HL-60 (cell line): ENCODE measurements at regions not wholly inside any gene's neighbourhood (a gene's known extent, or its start where the extent isn't known, plus 50 kb on each side); places are given as distances from the start of the nearest gene placed in this dataset.

Source experiments
- DNase-seq, 2 experiments: peaks; one replicate each; pipeline ENCODE4 v3.0.0-alpha.2; 2010 to 2020; ENCODE audit warnings: low read depth in 1 of 2, low spot score in 1 of 2
- H3K27ac ChIP-seq: fragments of 250-450 bp; sonication (Bioruptor Pico); replicated peaks from 2 replicates; pipeline ENCODE4 v1.5.1; 2020; ENCODE audit warnings: mild to moderate bottlenecking, moderate library complexity
- H3K27me3 ChIP-seq: fragments of 250-450 bp; sonication (Bioruptor Pico); 2 replicates; pipeline ENCODE4 v1.5.1; 2021; ENCODE audit warnings: mild to moderate bottlenecking, moderate library complexity; ENCODE audit not compliant: insufficient read depth, poor library complexity, severe bottlenecking
- H3K4me3 ChIP-seq: replicated peaks from 2 replicates; pipeline ENCODE4 v1.5.1; 2011; ENCODE audit warnings: mild to moderate bottlenecking, control low read depth, low read length; ENCODE audit not compliant: insufficient read depth
- GABPA ChIP-seq: IDR thresholded peaks from 2 replicates; pipeline ENCODE4 v1.6.1; 2012; ENCODE audit warnings: low read depth
- POLR2AphosphoS5 ChIP-seq: IDR thresholded peaks from 2 replicates; pipeline ENCODE4 v1.6.1; 2012; ENCODE audit warnings: low read depth
- SPI1 ChIP-seq: IDR thresholded peaks from 2 replicates; pipeline ENCODE4 v1.6.1; 2012; ENCODE audit warnings: low read depth, mild to moderate bottlenecking, borderline replicate concordance
- TF ChIP-seq, protein P1 (sequence below): IDR thresholded peaks from one replicate; pipeline ENCODE4 v1.5.1; 2011; ENCODE audit warnings: low read length, control low read depth, inconsistent platforms; ENCODE audit not compliant: insufficient read depth
- TF ChIP-seq, protein P2 (sequence below): IDR thresholded peaks from 2 replicates; pipeline ENCODE4 v1.6.1; 2012; ENCODE audit warnings: low read depth; ENCODE audit not compliant: insufficient replicate concordance

DNA sequence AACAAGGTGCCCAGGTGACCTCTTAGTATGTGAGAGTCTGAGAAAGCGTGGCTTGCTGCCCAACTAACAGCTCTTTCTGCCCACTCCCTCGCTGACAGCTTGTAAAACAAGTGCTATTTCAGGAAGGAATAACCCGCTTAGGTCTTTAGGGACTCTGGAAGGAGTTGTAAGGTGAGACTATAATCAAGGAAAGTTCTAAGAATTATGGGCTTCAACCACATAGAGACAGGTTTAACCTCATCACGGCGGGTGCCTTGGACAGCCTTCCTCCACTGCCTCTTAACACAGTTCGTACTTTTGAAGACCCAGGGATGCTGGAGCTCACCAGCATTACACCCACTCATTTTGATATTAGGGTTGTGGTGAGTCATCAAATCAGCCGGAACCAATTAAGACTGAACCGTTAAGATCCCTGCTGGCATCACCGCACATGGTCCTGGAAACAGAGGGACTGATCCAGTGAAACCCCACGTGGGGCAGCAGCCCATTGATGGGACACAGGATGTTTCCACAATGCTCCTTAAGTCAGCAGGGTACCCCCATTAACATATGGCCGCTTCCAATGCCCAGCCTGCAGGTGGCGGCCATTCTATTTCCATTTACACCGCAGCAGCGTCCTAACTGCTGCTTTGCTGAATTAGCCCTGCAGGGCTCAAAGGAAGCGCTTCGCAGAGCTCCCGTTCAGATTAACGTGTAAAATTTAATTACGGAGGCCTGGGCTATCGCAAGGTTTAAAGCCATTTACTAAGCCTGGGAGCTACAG is 176.6 kb upstream of the SDK2 start:
- peaks cover 9% of the 10 kb centered on the region for H3K27me3 ChIP-seq
- no peak overlapping the region for H3K27ac ChIP-seq
- no peak overlapping the region for H3K4me3 ChIP-seq
- peak in 1 of 2 experiments; percentile 27 for DNase-seq
- TF ChIP-seq, protein P1, sequence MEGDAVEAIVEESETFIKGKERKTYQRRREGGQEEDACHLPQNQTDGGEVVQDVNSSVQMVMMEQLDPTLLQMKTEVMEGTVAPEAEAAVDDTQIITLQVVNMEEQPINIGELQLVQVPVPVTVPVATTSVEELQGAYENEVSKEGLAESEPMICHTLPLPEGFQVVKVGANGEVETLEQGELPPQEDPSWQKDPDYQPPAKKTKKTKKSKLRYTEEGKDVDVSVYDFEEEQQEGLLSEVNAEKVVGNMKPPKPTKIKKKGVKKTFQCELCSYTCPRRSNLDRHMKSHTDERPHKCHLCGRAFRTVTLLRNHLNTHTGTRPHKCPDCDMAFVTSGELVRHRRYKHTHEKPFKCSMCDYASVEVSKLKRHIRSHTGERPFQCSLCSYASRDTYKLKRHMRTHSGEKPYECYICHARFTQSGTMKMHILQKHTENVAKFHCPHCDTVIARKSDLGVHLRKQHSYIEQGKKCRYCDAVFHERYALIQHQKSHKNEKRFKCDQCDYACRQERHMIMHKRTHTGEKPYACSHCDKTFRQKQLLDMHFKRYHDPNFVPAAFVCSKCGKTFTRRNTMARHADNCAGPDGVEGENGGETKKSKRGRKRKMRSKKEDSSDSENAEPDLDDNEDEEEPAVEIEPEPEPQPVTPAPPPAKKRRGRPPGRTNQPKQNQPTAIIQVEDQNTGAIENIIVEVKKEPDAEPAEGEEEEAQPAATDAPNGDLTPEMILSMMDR, result no peak
- TF ChIP-seq GABPA, result no peak
- TF ChIP-seq SPI1, result no peak

GRCh38 chr17:73821665-73822064 is 177.4 kb upstream of the SDK2 start:
- Histone ChIP-seq H3K4me3 (no peak overlapping the region), H3K27me3 (peaks cover 9% of the 10 kb centered on the region), H3K27ac (no peak overlapping the region)
- TF ChIP-seq GABPA, result no peak
- TF ChIP-seq SPI1, result no peak
- TF ChIP-seq, protein P2, sequence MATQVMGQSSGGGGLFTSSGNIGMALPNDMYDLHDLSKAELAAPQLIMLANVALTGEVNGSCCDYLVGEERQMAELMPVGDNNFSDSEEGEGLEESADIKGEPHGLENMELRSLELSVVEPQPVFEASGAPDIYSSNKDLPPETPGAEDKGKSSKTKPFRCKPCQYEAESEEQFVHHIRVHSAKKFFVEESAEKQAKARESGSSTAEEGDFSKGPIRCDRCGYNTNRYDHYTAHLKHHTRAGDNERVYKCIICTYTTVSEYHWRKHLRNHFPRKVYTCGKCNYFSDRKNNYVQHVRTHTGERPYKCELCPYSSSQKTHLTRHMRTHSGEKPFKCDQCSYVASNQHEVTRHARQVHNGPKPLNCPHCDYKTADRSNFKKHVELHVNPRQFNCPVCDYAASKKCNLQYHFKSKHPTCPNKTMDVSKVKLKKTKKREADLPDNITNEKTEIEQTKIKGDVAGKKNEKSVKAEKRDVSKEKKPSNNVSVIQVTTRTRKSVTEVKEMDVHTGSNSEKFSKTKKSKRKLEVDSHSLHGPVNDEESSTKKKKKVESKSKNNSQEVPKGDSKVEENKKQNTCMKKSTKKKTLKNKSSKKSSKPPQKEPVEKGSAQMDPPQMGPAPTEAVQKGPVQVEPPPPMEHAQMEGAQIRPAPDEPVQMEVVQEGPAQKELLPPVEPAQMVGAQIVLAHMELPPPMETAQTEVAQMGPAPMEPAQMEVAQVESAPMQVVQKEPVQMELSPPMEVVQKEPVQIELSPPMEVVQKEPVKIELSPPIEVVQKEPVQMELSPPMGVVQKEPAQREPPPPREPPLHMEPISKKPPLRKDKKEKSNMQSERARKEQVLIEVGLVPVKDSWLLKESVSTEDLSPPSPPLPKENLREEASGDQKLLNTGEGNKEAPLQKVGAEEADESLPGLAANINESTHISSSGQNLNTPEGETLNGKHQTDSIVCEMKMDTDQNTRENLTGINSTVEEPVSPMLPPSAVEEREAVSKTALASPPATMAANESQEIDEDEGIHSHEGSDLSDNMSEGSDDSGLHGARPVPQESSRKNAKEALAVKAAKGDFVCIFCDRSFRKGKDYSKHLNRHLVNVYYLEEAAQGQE, result no peak
- TF ChIP-seq, protein P1, result no peak
- TF ChIP-seq POLR2AphosphoS5, result no peak
- DNase-seq, result no peak

- TF ChIP-seq, protein P2, result no peak
- TF ChIP-seq POLR2AphosphoS5, result no peak
- TF ChIP-seq, protein P1, result no peak
- TF ChIP-seq GABPA, result no peak
- TF ChIP-seq SPI1, result no peak
- DNase-seq, result no peak
- no peak overlapping the region for H3K4me3 ChIP-seq
- peaks cover 9% of the 10 kb centered on the region for H3K27me3 ChIP-seq
- no peak overlapping the region for H3K27ac ChIP-seq
These were observed 178.1 kb upstream of the SDK2 start for GRCh38 chr17:73822371-73822770.

- peaks cover 9% of the 10 kb centered on the region for H3K27me3 ChIP-seq
- no peak overlapping the region for H3K4me3 ChIP-seq
- DNase-seq, result no peak
- H3K27ac ChIP-seq, result no peak overlapping the region
- TF ChIP-seq POLR2AphosphoS5 (no peak), GABPA (no peak), SPI1 (no peak)
- TF ChIP-seq, protein P1, result no peak
- TF ChIP-seq, protein P2, result no peak
These were observed 179.4 kb upstream of the SDK2 start for GRCh38 chr17:73823684-73824083.
